ENCODE measurements at regions not wholly inside any gene's neighbourhood (a gene's known extent, or its start where the extent isn't known, plus 50 kb on each side); places are given as distances from the start of the nearest gene placed in this dataset.

DNA sequence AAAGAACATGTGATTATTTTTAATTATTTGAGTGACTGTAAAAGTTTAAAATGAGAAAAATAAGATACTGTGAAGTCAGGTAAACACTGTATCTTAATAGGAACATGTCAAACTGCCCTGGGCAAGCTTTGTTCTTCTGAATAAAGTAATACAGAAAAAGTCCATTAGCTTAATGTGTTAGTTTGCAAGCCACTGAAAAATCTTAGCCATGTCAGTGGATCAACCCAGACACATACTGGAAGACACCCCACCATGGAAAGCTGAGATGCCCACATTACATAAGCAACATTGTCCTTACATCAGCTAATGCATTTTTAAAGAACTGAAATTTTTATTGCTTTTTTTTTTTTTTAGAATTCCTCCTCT, 155.2 kb downstream of the BBOX1 start:
- H3K36me3 Mint-ChIP-seq = no peaks in the 10 kb centered on the region

DNA sequence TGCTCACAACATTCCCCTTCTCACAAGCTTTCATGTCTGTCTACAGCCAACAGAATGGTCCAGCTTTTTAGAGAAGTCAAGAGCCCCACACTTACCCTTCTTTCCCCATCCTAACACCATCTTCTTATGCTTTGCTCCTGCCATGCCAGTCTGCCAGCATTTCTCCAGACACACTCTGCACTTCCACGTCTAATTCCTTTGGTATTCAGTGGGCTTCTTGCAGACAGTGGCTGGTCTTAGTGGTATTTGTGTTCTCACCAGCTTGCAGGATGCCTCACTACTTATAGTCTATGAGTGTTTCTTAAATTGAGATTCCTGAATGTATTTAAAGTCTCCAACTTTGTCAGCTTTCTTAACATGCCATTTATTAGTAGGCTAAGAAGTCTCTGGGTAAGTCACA, 154.4 kb downstream of the BBOX1 start:
- Mint-ChIP-seq H3K27ac (no peak overlapping the region), H3K4me3 (no peak overlapping the region), H3K36me3 (no peaks in the 10 kb centered on the region), H3K9me3 (no peaks in the 10 kb centered on the region), H3K27me3 (peaks cover 22% of the 10 kb centered on the region), H3K4me1 (no peaks in the 10 kb centered on the region)
- DNase-seq = no peak

More for the DNA sequence above, 155.2 kb downstream of the BBOX1 start:
- no peak overlapping the region for H3K27ac Mint-ChIP-seq
- peaks cover 19% of the 10 kb centered on the region for H3K27me3 Mint-ChIP-seq
- no peak overlapping the region for H3K4me3 Mint-ChIP-seq
- DNase-seq = no peak
- H3K4me1 Mint-ChIP-seq = no peaks in the 10 kb centered on the region
- no peaks in the 10 kb centered on the region for H3K9me3 Mint-ChIP-seq

DNA sequence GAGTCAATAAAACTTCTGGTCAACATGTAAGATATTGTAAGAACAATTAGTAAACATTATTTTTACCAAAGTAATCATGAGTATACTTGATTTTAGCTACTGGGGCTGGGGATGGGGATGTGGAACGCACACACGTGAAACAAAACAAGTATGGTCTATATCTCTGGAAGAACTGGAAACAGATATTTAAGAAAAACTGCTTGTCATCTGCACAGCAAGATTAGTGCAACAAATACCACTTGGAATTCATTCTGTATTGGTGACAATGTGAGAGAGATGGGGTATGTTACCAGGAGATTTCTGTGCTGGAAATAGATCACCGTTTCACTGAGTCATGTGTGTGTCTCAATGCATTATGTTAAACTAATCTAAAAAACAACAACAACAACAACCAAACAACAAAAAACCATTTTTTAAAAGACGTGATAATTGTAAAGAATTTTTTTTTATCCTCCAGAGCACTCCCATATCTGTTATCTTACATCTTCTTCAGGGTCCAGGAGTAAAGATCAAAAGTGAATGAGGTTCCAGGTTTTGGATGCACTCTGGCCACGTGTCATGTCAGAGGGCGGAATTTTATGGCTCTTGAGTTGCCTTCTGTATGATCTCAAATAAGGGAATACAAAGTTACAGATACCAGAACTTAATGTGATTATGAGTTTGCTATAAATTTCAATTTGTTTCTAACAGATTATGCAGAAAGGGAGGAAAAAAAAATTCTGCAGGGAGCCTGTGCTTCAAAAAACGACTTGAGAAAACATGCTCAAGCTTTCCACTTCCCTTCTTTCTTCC, 153.0 kb downstream of the BBOX1 start:
- Mint-ChIP-seq H3K9me3 (no peaks in the 10 kb centered on the region), H3K27me3 (peaks cover 34% of the 10 kb centered on the region), H3K27ac (no peak overlapping the region), H3K4me1 (no peaks in the 10 kb centered on the region), H3K4me3 (no peak overlapping the region), H3K36me3 (no peaks in the 10 kb centered on the region)
- DNase-seq = no peak

DNA sequence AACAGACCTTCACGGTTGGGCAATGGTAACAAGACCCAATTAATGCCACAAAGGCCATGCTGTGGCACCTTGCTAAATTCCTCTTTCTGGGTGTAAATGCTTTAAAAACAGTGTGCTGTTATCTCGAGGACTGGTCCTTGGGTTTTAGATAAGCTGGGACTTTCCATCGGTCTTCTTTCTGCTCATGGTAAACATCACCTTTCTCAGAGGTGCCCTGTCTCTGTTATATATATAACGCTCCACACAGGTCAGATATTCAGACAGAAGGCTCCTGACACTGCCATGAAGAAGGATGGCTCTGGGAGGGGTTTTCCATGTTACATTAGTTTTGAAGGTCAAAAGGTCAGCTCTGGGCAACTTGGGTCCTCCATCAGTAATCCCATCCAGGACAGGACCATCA, 151.6 kb downstream of the BBOX1 start:
- Mint-ChIP-seq H3K27ac (no peak overlapping the region), H3K4me1 (no peaks in the 10 kb centered on the region), H3K4me3 (no peak overlapping the region), H3K27me3 (peaks cover 30% of the 10 kb centered on the region), H3K36me3 (no peaks in the 10 kb centered on the region), H3K9me3 (no peaks in the 10 kb centered on the region)
- DNase-seq = no peak

DNA sequence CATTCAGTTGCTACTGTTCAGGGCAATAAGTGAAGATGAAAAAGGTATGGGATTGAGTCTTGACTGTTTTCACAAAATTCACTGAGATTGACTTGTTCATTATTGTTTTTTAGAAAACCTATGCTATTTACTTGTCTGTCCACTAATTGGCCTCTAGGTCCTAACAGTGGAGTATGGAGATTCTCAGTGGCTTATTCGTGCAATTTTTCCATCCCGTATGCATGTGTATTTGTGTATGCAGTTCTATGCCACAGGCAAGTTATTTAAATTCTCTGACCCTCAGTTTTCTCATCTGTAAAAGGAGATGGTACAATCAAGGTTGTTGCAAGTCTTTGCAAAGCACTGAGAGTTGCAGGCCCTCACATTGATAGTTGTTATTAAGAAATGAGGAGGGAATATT, 151.0 kb downstream of the BBOX1 start:
- no peaks in the 10 kb centered on the region for H3K9me3 Mint-ChIP-seq

DNA sequence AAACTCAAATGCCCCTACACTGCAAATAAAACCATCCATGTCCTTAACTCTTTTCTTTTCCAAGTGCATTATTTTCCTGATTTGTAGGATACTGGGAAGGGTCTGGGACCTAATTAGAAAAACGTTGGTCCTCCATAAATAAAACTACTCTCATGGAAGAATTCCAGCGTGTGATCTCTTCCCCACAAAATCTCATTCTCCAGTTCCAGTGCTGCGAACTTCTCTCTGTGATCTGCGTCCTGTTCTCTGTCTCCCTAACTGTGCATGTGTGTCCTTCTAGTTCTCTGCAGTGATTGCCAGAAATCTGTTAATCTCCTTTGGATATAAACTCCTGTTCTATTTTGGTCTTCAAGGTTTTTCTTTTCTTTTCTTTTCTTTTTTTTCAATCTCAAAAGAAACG, 148.1 kb downstream of the BBOX1 start:
- H3K9me3 Mint-ChIP-seq = no peaks in the 10 kb centered on the region
- peaks cover 22% of the 10 kb centered on the region for H3K27me3 Mint-ChIP-seq
- H3K4me1 Mint-ChIP-seq = peaks cover 2% of the 10 kb centered on the region
- DNase-seq = no peak
- H3K36me3 Mint-ChIP-seq = no peaks in the 10 kb centered on the region
- H3K4me3 Mint-ChIP-seq = no peak overlapping the region
- H3K27ac Mint-ChIP-seq = no peak overlapping the region

More for the DNA sequence above, 151.0 kb downstream of the BBOX1 start:
- Mint-ChIP-seq H3K4me1 (no peaks in the 10 kb centered on the region), H3K36me3 (no peaks in the 10 kb centered on the region), H3K27ac (no peak overlapping the region), H3K27me3 (peaks cover 30% of the 10 kb centered on the region), H3K4me3 (no peak overlapping the region)
- no peak for DNase-seq

DNA sequence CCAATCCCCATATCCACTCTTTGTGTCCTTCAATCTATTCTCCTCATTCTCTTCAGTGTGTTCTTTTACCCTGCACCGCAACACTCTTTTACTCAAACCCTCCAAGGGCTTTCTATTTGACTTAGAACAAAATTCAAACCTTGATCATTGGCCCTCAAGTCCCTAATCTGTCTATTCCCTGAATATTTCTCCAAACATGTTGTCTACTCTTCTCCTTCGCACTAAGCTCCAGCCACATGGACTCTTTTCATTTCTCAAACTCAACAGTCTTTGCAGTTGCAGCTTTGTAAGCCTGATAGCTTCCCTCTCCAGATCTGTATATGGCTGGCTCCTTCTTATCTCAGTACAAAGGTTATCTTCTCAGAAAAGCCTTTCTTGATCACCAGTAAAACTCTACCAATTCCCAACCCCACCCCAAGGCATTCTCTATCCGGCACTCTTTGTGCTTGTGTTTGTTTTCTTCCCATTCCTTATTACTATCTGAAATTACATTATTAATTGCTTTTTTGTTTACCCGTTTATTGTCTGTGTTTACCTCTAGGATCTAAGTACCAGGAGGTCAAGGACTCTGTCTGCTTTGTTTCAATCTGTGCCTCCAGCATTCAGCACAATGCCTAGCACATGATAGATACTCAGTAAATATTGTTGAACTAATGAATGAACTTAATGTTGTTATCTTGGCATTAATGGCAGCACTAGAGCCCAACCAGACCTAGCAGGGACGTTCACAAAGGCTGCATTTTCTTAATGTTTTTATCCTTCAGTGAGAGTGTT, 147.4 kb downstream of the BBOX1 start:
- peaks cover 2% of the 10 kb centered on the region for H3K4me1 Mint-ChIP-seq
- no peaks in the 10 kb centered on the region for H3K9me3 Mint-ChIP-seq
- DNase-seq = no peak
- no peak overlapping the region for H3K4me3 Mint-ChIP-seq
- H3K36me3 Mint-ChIP-seq = no peaks in the 10 kb centered on the region
- H3K27me3 Mint-ChIP-seq = peaks cover 21% of the 10 kb centered on the region
- no peak overlapping the region for H3K27ac Mint-ChIP-seq

DNA sequence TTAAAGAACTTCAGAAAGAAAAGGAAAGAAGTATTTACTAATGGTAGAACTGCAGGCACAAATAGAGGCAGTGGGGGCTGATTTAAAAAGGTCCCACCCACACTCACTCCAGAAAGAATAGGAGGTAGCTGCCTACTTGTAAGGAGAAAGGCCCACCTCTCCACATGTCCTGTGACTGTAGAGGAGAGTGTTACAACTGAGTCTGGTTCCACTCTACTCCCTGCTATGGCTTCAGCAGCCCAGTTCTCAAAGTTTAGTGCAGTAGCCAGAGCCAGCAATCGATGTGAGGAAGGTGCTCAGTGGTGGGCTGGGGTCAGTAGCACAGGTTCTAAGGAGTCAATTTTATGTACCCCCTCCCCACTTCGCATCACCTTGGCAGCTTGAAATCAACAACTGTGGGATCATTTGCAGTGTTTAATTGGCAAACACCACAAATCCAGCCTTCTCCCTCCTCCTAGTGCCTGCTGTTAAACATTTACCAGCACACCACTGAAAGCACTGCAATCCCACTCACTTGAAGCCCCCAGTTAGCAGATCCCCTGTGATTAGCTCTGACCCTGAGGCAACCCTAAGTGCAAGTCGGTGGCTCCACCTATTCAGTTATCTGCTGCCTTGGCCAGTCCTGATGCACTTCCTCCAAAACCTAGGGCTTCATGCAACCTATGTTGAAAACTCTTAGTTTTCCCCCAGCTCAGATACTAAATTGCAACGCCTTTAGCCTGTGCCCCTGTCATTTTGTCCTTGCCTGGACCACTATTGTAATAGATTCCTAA, 146.6 kb downstream of the BBOX1 start:
- peaks cover 21% of the 10 kb centered on the region for H3K27me3 Mint-ChIP-seq
- no peaks in the 10 kb centered on the region for H3K36me3 Mint-ChIP-seq

DNA sequence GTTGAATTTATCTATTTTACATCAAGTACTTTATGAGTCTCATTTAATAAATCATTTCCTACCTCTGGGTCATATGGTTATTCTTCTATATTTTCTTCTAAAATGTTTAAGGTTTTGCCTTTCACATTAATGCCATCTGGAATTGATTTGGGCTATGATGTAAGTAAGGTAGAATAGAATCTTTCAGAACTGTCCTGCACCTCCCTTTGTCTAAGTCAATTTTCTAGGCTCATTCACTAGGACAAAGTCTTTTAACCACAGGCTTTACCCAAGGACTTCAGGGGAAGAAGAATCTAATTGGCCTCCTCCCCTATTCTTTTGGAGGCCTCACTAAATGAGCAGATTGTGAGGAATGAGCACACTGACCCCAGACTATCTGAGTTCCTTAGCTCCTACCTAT, 146.0 kb downstream of the BBOX1 start:
- H3K9me3 Mint-ChIP-seq = no peaks in the 10 kb centered on the region
- DNase-seq = no peak
- H3K27me3 Mint-ChIP-seq = peaks cover 27% of the 10 kb centered on the region
- H3K4me1 Mint-ChIP-seq = peaks cover 2% of the 10 kb centered on the region
- H3K27ac Mint-ChIP-seq = no peak overlapping the region
- H3K36me3 Mint-ChIP-seq = no peaks in the 10 kb centered on the region
- no peak overlapping the region for H3K4me3 Mint-ChIP-seq

More for the DNA sequence above, 146.6 kb downstream of the BBOX1 start:
- Mint-ChIP-seq H3K4me1 (peaks cover 2% of the 10 kb centered on the region), H3K9me3 (no peaks in the 10 kb centered on the region), H3K27ac (no peak overlapping the region), H3K4me3 (no peak overlapping the region)
- DNase-seq = no peak

DNA sequence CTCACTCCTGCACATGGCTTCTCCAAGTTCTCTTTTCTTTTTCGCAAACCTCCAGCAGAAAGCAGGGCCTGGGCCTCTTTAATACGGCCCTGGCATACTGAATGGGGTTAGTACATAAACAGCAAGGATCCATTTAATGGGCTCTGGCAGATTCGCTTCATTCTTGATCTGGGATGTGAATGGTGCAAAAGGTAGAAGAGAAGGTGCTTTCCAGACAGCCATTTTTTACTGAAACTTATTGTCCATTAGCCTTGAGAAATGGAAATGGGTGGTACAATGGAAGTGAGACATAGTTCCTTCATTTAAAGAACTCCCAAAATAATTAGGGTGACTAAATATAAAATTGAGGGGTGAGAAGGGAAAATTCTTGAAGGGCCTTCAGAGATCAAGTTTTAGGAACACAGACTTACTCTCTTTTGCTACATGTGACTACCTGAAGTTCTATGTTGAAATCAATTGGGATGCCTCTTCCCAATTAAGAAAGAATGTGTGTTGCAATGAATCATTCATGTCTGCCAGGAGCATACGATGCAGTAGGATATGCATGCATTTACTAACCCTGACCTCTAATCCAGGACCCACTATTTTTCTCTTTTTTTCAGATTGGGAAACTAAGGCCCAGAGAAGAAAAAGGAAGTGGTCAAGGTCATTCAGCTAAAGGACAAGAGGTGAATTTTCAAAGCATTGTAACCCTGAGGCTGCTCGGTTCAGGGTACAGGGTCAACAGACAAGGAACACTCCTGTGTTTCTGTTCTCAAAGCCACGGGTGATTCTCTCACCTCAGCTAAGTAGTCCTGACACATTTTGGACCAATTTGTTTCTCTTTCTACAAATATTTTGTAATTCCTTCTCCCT, 144.1 kb downstream of the BBOX1 start:
- Mint-ChIP-seq H3K4me3 (no peak overlapping the region), H3K27ac (no peak overlapping the region), H3K4me1 (peaks cover 2% of the 10 kb centered on the region), H3K27me3 (peaks cover 22% of the 10 kb centered on the region), H3K9me3 (no peaks in the 10 kb centered on the region), H3K36me3 (no peaks in the 10 kb centered on the region)
- no peak for DNase-seq

DNA sequence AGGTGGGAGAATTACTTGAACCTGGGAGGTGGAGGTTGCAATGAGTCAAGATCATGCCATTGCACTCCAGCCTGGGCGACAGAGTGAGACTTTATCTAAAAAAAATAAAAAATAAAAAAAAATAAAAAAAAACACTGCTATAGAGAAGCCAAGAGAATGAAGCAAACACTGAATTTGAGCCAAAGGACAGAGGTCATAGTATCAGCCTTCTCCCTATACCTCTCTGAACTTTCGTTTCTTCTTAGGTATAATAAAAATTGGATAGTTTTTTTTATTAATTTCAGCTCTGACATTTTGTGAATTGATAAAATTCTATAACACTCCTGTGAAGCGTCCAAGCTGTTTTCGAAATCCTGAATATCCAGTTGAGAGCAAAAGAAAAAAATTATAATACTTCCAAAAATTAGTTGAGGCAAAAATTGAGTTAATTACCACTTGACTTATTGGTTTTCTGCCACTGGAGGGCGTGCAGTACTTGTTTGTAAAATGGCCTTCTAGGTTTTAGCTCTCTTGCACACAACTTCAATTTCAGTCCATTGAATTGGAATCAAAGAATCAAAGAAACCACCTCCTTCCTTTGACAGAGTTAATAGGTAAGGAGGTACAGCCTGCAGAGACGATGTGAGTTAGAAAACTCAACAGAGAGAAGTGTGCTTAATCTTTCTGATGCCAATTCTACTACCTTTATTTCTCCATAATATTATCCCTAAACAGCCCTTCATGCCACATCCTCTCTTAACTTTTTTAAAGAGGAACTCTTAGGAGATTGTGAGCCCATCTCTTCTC, 143.2 kb downstream of the BBOX1 start:
- Mint-ChIP-seq H3K27ac (no peak overlapping the region), H3K27me3 (peaks cover 14% of the 10 kb centered on the region), H3K4me1 (peaks cover 2% of the 10 kb centered on the region), H3K36me3 (no peaks in the 10 kb centered on the region), H3K4me3 (no peak overlapping the region), H3K9me3 (no peaks in the 10 kb centered on the region)
- DNase-seq = peak; percentile 8

DNA sequence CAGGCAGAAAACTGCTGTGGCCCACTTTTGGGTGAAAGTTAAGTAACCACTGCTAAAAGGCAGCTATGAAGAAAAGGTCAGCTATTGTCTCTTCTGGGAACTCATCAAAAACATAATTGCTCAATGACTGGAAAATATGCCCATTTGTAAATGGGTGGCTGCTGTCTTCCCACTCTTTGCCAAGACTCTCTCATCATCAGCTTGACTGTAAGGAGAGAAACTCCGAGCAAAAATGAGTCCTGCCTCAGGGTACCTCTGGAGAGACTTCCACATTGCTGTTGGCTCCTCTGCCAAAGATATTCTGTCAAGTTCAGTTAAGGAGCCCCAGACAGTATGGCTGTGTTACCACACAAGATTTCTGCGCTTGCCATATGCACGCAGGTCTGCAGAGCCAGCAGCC, 138.7 kb downstream of the BBOX1 start:
- Mint-ChIP-seq H3K4me1 (no peaks in the 10 kb centered on the region), H3K27ac (no peak overlapping the region), H3K36me3 (no peaks in the 10 kb centered on the region), H3K27me3 (peaks cover 20% of the 10 kb centered on the region), H3K9me3 (no peaks in the 10 kb centered on the region), H3K4me3 (no peak overlapping the region)
- DNase-seq = no peak

DNA sequence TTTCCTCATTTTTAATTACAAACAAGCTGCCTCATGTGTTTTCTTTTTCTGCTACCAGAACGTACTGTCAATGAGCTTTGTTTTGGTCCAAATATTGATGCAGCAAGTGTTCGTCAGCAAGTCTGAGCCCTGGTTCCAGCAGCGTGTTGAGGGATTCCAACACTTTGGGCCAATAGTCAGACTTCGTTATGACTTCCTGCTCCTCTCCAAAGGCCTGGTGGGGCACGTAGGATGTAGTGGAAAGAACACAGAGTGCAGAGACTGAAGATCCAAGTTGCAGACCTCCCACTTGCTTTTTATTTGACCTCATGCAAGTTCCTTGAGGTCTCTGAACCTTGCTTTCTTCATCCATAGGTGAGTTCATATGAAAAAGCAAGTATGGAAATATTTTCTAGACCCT, 138.2 kb downstream of the BBOX1 start:
- no peak for DNase-seq
- Mint-ChIP-seq H3K9me3 (no peaks in the 10 kb centered on the region), H3K27ac (no peak overlapping the region), H3K4me3 (no peak overlapping the region), H3K36me3 (no peaks in the 10 kb centered on the region), H3K27me3 (peaks cover 20% of the 10 kb centered on the region), H3K4me1 (no peaks in the 10 kb centered on the region)

Measured in activated naive CD8-positive, alpha-beta T cell treated with anti-CD3 and anti-CD28 coated beads for 36 hours (primary cell).